SJCRH30 (cell line): ENCODE measurements at regions not wholly inside any gene's neighbourhood (a gene's known extent, or its start where the extent isn't known, plus 50 kb on each side); places are given as distances from the start of the nearest gene placed in this dataset.
"Not testable (repeated sequence)": the region's sequence is repeated elsewhere in the genome, so short reads cannot be mapped to it uniquely, and the experiment has no call there.

Experiments
- DNase-seq, 2 experiments: peaks; one replicate each; pipeline ENCODE4 v3.0.0-alpha.2; 2015 to 2020
- H3K27ac ChIP-seq: fragments of 250-450 bp; sonication (Bioruptor Pico); 2 replicates; pipeline ENCODE4 v1.5.1; 2020; ENCODE audit warnings: mild to moderate bottlenecking, moderate library complexity
- H3K27me3 ChIP-seq: fragments of 250-450 bp; sonication (Bioruptor Pico); 2 replicates; pipeline ENCODE4 v1.5.1; 2020; ENCODE audit warnings: mild to moderate bottlenecking, moderate library complexity
- H3K36me3 ChIP-seq: fragments of 250-450 bp; sonication (Bioruptor Pico); 2 replicates; pipeline ENCODE4 v1.5.1; 2020; ENCODE audit warnings: mild to moderate bottlenecking, moderate library complexity
- H3K4me1 ChIP-seq: fragments of 250-450 bp; sonication (Bioruptor Pico); 2 replicates; pipeline ENCODE4 v1.5.1; 2020; ENCODE audit warnings: mild to moderate bottlenecking, moderate library complexity
- H3K4me3 ChIP-seq: fragments of 250-450 bp; sonication (Bioruptor Pico); 2 replicates; pipeline ENCODE4 v1.5.1; 2020; ENCODE audit warnings: mild to moderate bottlenecking, moderate library complexity
- H3K9me3 ChIP-seq: fragments of 250-450 bp; sonication (Bioruptor Pico); replicated peaks from 2 replicates; pipeline ENCODE4 v1.5.1; 2020; ENCODE audit warnings: mild to moderate bottlenecking, moderate library complexity

GRCh38 chr5:17087035-17087434 is 130.4 kb upstream of the BASP1 start:
- H3K4me1 ChIP-seq, result no peaks in the 10 kb centered on the region
- peak; percentile 17 to 35 for DNase-seq
- no peak overlapping the region for H3K27ac ChIP-seq
- no peaks in the 10 kb centered on the region for H3K9me3 ChIP-seq
- no peak overlapping the region for H3K4me3 ChIP-seq
- H3K27me3 ChIP-seq, result no peaks in the 10 kb centered on the region
- no peaks in the 10 kb centered on the region for H3K36me3 ChIP-seq

- no peaks in the 10 kb centered on the region for H3K9me3 ChIP-seq
- no peak for DNase-seq
- no peak overlapping the region for H3K4me3 ChIP-seq
- H3K27me3 ChIP-seq, result no peaks in the 10 kb centered on the region
- no peak overlapping the region for H3K27ac ChIP-seq
- H3K36me3 ChIP-seq, result no peaks in the 10 kb centered on the region
- H3K4me1 ChIP-seq, result no peaks in the 10 kb centered on the region
Observed at GRCh38 chr5:17088051-17088450, 129.4 kb upstream of the BASP1 start.

- H3K27me3 ChIP-seq, result no peaks in the 10 kb centered on the region
- no peaks in the 10 kb centered on the region for H3K4me1 ChIP-seq
- no peak for DNase-seq
- no peaks in the 10 kb centered on the region for H3K9me3 ChIP-seq
- H3K27ac ChIP-seq, result no peak overlapping the region
- H3K4me3 ChIP-seq, result no peak overlapping the region
- no peaks in the 10 kb centered on the region for H3K36me3 ChIP-seq
Observed at GRCh38 chr5:17089001-17089400, 128.4 kb upstream of the BASP1 start.

- Histone ChIP-seq H3K9me3 (no peaks in the 10 kb centered on the region), H3K4me3 (no peak overlapping the region), H3K36me3 (no peaks in the 10 kb centered on the region), H3K27ac (no peak overlapping the region), H3K27me3 (no peaks in the 10 kb centered on the region), H3K4me1 (no peaks in the 10 kb centered on the region)
- no peak for DNase-seq
Observed at GRCh38 chr5:17089690-17090089, 127.7 kb upstream of the BASP1 start.

GRCh38 chr5:17090839-17091238 is 126.6 kb upstream of the BASP1 start:
- Histone ChIP-seq H3K9me3 (no peaks in the 10 kb centered on the region), H3K27me3 (no peaks in the 10 kb centered on the region), H3K4me1 (no peaks in the 10 kb centered on the region), H3K27ac (no peak overlapping the region), H3K36me3 (no peaks in the 10 kb centered on the region), H3K4me3 (no peak overlapping the region)
- DNase-seq, result no peak

GRCh38 chr5:17094830-17095229 is 122.6 kb upstream of the BASP1 start:
- Histone ChIP-seq H3K4me1 (no peaks in the 10 kb centered on the region), H3K27ac (no peak overlapping the region)
- no peak for DNase-seq

GRCh38 chr5:17096952-17097695 is 120.3 kb upstream of the BASP1 start:
- H3K9me3 ChIP-seq, result no peaks in the 10 kb centered on the region
- no peaks in the 10 kb centered on the region for H3K36me3 ChIP-seq
- no peaks in the 10 kb centered on the region for H3K27me3 ChIP-seq
- no peak overlapping the region for H3K4me3 ChIP-seq
- DNase-seq, result no peak
- no peaks in the 10 kb centered on the region for H3K4me1 ChIP-seq
- no peak overlapping the region for H3K27ac ChIP-seq

More at GRCh38 chr5:17094830-17095229, 122.6 kb upstream of the BASP1 start:
- no peak overlapping the region for H3K4me3 ChIP-seq
- no peaks in the 10 kb centered on the region for H3K27me3 ChIP-seq
- no peaks in the 10 kb centered on the region for H3K9me3 ChIP-seq
- H3K36me3 ChIP-seq, result no peaks in the 10 kb centered on the region

- H3K4me1 ChIP-seq, result no peaks in the 10 kb centered on the region
- DNase-seq, result no peak
Observed at GRCh38 chr5:17099946-17100345, 117.5 kb upstream of the BASP1 start.

GRCh38 chr5:17103461-17103860 is 114.0 kb upstream of the BASP1 start:
- no peak overlapping the region for H3K4me3 ChIP-seq
- no peak overlapping the region for H3K27ac ChIP-seq
- H3K36me3 ChIP-seq, result no peaks in the 10 kb centered on the region
- H3K9me3 ChIP-seq, result no peaks in the 10 kb centered on the region
- DNase-seq, result no peak
- H3K27me3 ChIP-seq, result no peaks in the 10 kb centered on the region
- H3K4me1 ChIP-seq, result no peaks in the 10 kb centered on the region

More at GRCh38 chr5:17099946-17100345, 117.5 kb upstream of the BASP1 start:
- H3K4me3 ChIP-seq, result no peak overlapping the region
- H3K9me3 ChIP-seq, result no peaks in the 10 kb centered on the region
- no peaks in the 10 kb centered on the region for H3K27me3 ChIP-seq
- H3K36me3 ChIP-seq, result no peaks in the 10 kb centered on the region
- no peak overlapping the region for H3K27ac ChIP-seq

GRCh38 chr5:17105744-17106418 is 111.5 kb upstream of the BASP1 start:
- no peak for DNase-seq

GRCh38 chr5:17106521-17106920 is 110.9 kb upstream of the BASP1 start:
- no peaks in the 10 kb centered on the region for H3K9me3 ChIP-seq
- H3K27ac ChIP-seq, result no peak overlapping the region
- DNase-seq, result no peak
- H3K36me3 ChIP-seq, result no peaks in the 10 kb centered on the region
- H3K4me3 ChIP-seq, result no peak overlapping the region
- no peaks in the 10 kb centered on the region for H3K4me1 ChIP-seq
- no peaks in the 10 kb centered on the region for H3K27me3 ChIP-seq

More at GRCh38 chr5:17105744-17106418, 111.5 kb upstream of the BASP1 start:
- Histone ChIP-seq H3K27me3 (no peaks in the 10 kb centered on the region), H3K9me3 (no peaks in the 10 kb centered on the region), H3K4me1 (no peaks in the 10 kb centered on the region), H3K27ac (no peak overlapping the region), H3K4me3 (no peak overlapping the region), H3K36me3 (no peaks in the 10 kb centered on the region)

- not testable (repeated sequence) for DNase-seq, H3K27ac ChIP-seq, H3K4me3 ChIP-seq, H3K27me3 ChIP-seq, H3K36me3 ChIP-seq, H3K4me1 ChIP-seq, H3K9me3 ChIP-seq
Observed at GRCh38 chr5:17112091-17112716, 105.2 kb upstream of the BASP1 start.

- Histone ChIP-seq H3K4me1 (no peaks in the 10 kb centered on the region), H3K36me3 (no peaks in the 10 kb centered on the region), H3K9me3 (no peaks in the 10 kb centered on the region), H3K27ac (no peak overlapping the region), H3K27me3 (no peaks in the 10 kb centered on the region), H3K4me3 (no peak overlapping the region)
- DNase-seq, result no peak
Observed at GRCh38 chr5:17113174-17113958, 104.1 kb upstream of the BASP1 start.

- no peak overlapping the region for H3K4me3 ChIP-seq
- no peak for DNase-seq
- H3K27me3 ChIP-seq, result no peaks in the 10 kb centered on the region
- H3K9me3 ChIP-seq, result no peaks in the 10 kb centered on the region
- no peak overlapping the region for H3K27ac ChIP-seq
- H3K4me1 ChIP-seq, result no peaks in the 10 kb centered on the region
- no peaks in the 10 kb centered on the region for H3K36me3 ChIP-seq
Observed at GRCh38 chr5:17114233-17114632, 103.2 kb upstream of the BASP1 start.
